HG03354 (cell line): ENCODE measurements at regions not wholly inside any gene's neighbourhood (a gene's known extent, or its start where the extent isn't known, plus 50 kb on each side); places are given as distances from the start of the nearest gene placed in this dataset.
"Not testable (repeated sequence)": the region's sequence is repeated elsewhere in the genome, so short reads cannot be mapped to it uniquely, and the experiment has no call there.

ENCODE experiments used
- ATAC-seq: cut with Tn5 transposase; IDR thresholded peaks from one replicate; pipeline ENCODE4 v1.9.1; 2021; ENCODE audit warnings: mild to moderate bottlenecking; ENCODE audit not compliant: unreplicated experiment, poor library complexity, severe bottlenecking

- ATAC-seq: no peak
Observed at GRCh38 chr5:79924936-79925893, 65.8 kb downstream of the MTX3 start.

GRCh38 chr5:79923431-79923830 is 67.6 kb downstream of the MTX3 start:
- no peak for ATAC-seq

- no peak for ATAC-seq
Observed at GRCh38 chr5:79922626-79923025, 68.4 kb downstream of the MTX3 start.

- not testable (repeated sequence) for ATAC-seq
Observed at GRCh38 chr5:79907452-79907851, 83.6 kb downstream of the MTX3 start.

GRCh38 chr5:79902571-79902970 is 88.5 kb downstream of the MTX3 start:
- ATAC-seq: not testable (repeated sequence)

- no peak for ATAC-seq
Observed at GRCh38 chr5:79901631-79902030, 89.4 kb downstream of the MTX3 start.

- no peak for ATAC-seq
Observed at GRCh38 chr5:79898611-79899010, 92.5 kb downstream of the MTX3 start.

GRCh38 chr5:79893976-79894375 is 97.1 kb downstream of the MTX3 start:
- ATAC-seq: no peak

GRCh38 chr5:79893485-79893884 is 97.6 kb downstream of the MTX3 start:
- no peak for ATAC-seq

GRCh38 chr5:79890930-79891249 is 100.2 kb downstream of the MTX3 start:
- ATAC-seq: no peak

GRCh38 chr5:79890119-79890929 is 100.7 kb downstream of the MTX3 start:
- no peak for ATAC-seq

- no peak for ATAC-seq
Observed at GRCh38 chr5:79888643-79889042, 102.4 kb downstream of the MTX3 start.

GRCh38 chr5:79886925-79887655 is 104.0 kb downstream of the MTX3 start:
- ATAC-seq: peak; percentile 56

GRCh38 chr5:79886456-79886855 is 104.6 kb downstream of the MTX3 start:
- ATAC-seq: no peak

- not testable (repeated sequence) for ATAC-seq
Observed at GRCh38 chr5:79879880-79880279, 111.2 kb downstream of the MTX3 start.

GRCh38 chr5:79878721-79879336 is 112.2 kb downstream of the MTX3 start:
- no peak for ATAC-seq

GRCh38 chr5:79878136-79878679 is 112.9 kb downstream of the MTX3 start:
- no peak for ATAC-seq

- ATAC-seq: no peak
Observed at GRCh38 chr5:79876456-79876855, 114.6 kb downstream of the MTX3 start.

GRCh38 chr5:79875230-79875629 is 115.8 kb downstream of the MTX3 start:
- no peak for ATAC-seq
